ELF-1 (cell line): ENCODE measurements at regions not wholly inside any gene's neighbourhood (a gene's known extent, or its start where the extent isn't known, plus 50 kb on each side); places are given as distances from the start of the nearest gene placed in this dataset.
"Not testable (repeated sequence)": the region's sequence is repeated elsewhere in the genome, so short reads cannot be mapped to it uniquely, and the experiment has no call there.

ENCODE experiments used
- DNase-seq: peaks from one replicate; pipeline ENCODE4 v3.0.0-alpha.2; 2016; ENCODE audit warnings: low read depth, low spot score

- no peak for DNase-seq
Observed at GRCh38 chr3:118495206-118495605, 539.4 kb downstream of the IGSF11 start.

GRCh38 chr3:118497274-118497673 lies 537.4 kb downstream of the IGSF11 start:
- DNase-seq, result no peak

- DNase-seq, result peak; percentile 33
Observed at GRCh38 chr3:118501152-118501551, 533.5 kb downstream of the IGSF11 start.

DNA sequence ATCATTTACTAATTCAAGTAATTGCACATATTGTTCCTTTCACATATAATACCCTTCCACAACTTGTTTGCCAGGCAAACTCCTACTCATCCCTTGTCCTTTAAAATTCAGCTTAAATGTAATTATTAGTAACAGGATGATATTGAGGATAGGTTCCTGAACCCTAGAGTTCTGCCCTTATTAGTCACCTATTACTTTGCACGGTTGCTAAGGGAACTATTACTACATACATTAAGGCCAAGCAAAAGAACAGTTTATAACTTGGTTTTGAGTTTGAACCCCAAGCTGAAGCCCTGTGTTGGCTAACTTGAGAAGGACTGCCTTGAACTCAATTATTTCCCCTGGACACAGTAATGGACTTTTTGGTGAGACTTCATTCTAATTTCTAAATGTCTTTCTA lies 529.7 kb downstream of the IGSF11 start:
- DNase-seq, result no peak

- DNase-seq, result no peak
Observed at GRCh38 chr3:118505784-118506183, 528.9 kb downstream of the IGSF11 start.

GRCh38 chr3:118511402-118511801 lies 523.2 kb downstream of the IGSF11 start:
- DNase-seq, result no peak

GRCh38 chr3:118512301-118512700 lies 522.3 kb downstream of the IGSF11 start:
- DNase-seq, result no peak

- DNase-seq, result no peak
Observed at GRCh38 chr3:118525077-118525476, 509.6 kb downstream of the IGSF11 start.

GRCh38 chr3:118526758-118527513 lies 507.7 kb downstream of the IGSF11 start:
- no peak for DNase-seq

DNA sequence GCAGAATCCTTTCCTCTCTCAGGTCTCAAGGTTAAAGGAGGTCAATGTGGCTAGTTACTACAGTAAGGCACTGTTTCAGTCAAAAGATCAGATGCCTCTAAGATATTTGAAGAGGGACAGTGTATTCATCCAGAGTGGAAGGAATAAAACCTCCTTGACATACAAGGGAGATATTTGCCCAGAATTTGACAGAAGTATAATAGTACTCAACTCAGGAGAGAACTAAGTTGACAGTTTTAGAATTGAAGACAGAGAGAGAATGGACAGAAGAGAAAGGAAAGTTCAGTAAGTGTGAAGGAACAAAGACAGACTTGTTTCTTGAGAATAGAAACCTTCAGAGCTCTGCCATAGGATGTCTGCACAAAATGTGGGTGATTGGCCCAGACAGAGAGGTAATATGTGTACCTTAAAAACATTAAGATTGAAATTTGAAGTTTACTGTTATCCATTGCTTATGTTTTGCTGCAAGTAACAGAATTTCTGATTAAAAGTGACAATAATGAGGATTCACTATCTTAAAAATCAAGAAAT lies 507.1 kb downstream of the IGSF11 start:
- DNase-seq, result no peak

DNA sequence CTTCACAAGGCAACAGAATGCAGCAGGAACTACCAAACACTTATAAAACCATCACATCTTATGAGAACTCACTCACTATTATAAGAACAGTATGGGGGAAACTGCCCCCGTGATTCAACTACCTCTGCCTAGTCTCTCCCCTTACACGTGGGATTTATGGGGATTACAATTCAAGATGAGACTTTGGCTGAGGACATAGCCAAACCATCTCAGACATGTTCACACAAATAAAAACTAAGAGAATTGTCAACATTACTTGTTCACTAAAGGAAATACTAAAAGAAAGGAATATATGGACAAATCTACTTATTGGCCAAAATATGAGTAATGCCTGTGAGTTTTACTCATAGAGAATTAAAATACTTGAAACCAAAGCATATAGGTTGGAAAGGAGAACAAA lies 505.1 kb downstream of the IGSF11 start:
- DNase-seq, result no peak

DNA sequence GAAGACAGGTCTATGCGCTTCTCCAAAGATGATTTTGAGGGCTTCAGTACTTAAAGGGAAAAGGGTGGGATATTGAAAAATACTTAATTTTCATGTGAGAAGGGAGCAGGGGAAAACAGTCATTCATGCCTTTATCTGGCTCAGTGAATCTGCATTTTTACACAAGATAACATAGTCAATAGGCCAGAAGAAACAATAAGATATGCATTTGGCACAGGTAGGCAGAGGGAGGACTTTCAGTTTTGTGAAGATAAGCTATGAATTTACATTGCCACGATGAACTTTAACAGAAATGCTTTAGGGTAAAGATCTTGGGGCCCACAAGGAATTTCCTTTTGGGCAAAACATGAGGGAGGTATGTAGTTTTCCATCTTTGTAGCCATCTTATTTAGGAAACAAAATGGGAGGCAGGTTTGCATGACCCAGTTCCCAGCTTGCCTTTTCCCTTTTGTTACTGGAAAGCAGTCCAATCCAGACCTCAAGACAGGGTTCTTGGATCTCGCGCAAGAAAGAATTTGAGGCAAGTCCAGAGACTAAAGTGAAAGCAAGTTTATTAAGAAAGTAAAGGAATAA lies 504.2 kb downstream of the IGSF11 start:
- no peak for DNase-seq

GRCh38 chr3:118530927-118531356 lies 503.7 kb downstream of the IGSF11 start:
- DNase-seq, result not testable (repeated sequence)

DNA sequence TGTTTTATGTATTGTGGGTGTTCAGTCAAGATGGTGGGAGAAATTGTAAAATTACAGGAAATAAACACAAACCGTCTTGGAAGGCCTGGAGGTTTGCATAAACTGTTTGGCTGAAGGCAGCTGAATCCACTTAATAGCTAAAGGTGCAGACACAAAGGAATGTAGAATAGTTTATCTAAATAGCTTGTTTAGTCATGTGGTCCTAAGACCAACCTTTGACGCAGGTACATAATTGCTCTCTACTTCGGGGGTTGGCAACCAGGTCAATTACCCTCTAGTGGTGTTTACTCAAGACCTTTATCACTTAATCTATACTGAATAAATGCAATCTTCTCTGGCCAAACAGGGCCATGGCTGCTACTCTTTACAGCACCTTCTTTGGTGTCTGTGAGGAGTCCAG lies 502.8 kb downstream of the IGSF11 start:
- no peak for DNase-seq

DNA sequence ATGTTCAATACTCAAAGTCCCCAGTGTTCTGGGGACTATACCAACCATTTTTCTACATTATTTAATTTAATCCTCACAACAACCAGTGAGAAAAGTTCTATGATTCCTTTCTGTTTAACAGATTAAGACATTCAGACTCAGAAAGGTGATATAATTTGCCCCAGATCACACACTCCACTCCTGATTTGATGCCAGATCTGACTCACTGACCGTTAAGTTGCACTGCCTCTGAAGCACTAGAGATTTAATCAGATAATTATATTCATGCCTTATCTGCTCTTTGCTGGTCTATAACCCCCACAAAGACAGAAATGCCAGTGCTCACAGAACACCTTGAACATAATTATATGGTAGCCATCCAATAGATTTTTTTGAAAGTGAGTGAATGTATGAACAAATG lies 501.0 kb downstream of the IGSF11 start:
- DNase-seq, result no peak

GRCh38 chr3:118534519-118534918 lies 500.1 kb downstream of the IGSF11 start:
- DNase-seq, result no peak

GRCh38 chr3:118536764-118537163 lies 497.9 kb downstream of the IGSF11 start:
- no peak for DNase-seq

DNA sequence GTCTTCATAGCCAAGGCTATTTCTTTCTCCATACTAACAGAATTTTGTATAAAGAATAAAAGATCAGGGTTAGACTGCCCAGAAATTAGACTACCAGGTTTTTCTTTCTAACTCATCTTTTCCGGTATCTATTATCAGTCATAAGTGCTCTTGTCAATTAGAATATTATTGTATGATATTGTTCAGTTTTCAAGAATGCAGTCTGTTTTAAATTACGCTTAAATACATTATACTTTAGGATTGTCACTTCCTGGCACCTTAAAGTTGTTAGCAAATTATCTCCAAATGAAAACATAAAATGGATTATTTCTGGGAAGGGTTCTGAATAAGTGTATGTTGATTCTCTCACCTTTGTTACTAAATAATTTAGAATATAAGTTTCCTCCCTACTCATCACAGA lies 497.2 kb downstream of the IGSF11 start:
- no peak for DNase-seq

DNA sequence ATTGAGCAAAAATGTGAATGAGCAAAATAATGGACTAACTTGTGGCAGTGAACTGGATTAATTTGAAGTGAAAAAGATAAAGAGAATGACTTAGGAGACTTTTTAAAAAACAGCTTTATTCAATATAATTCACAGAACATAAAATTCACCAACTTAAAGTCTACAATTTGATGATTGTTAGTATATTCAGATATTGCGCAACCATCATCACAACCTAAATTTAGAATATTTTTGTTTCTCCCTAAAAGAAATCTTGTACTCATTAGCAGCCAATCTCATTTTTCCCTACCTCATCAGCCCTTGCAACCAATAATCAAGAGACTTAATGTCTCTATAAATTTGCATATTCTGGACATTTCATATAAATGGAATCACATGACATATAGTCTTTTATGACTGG lies 496.5 kb downstream of the IGSF11 start:
- DNase-seq, result no peak

DNA sequence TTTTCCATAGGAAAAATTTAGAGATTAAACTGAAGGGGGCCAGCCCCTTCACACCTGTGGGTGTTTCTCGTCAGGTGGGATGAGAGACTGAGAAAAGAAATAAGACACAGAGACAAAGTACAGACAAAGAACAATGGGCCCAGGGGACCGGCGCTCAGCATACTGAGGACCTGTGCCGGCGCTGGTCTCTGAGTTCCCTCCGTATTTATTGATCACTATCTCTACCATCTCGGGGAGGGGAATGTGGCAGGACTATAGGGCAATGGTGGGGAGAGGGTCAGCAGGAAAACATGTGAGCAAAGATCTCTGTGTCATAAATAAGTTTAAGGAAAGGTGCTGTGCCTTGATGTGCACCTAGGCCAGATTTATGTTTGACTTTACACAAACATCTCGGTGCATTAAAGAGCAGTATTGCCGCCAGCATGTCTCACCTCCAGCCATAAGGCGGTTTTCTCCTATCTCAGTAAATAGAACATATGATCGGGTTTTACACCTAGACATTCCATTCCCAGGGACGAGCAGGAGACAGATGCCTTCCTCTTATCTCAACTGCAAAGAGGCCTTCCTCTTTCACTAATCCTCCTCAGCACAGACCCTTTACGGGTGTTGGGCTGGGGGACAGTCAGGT lies 494.7 kb downstream of the IGSF11 start:
- DNase-seq, result not testable (repeated sequence)

DNA sequence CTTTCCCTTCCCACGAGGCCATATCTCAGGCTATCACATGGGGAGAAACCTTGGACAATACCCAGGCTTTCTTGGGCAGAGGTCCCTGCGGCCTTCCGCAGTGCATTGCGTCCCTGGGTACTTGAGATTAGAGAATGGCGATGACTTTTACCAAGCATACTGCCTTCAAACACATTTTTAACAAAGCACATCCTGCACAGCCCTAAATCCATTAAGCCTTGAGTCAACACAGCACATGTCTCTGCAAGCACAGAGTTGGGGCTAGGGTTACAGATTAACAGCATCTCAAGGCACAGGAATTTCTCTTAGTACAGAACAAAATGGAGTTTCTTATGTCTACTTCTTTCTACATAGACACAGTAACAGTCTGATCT lies 494.2 kb downstream of the IGSF11 start:
- DNase-seq, result not testable (repeated sequence)

DNA sequence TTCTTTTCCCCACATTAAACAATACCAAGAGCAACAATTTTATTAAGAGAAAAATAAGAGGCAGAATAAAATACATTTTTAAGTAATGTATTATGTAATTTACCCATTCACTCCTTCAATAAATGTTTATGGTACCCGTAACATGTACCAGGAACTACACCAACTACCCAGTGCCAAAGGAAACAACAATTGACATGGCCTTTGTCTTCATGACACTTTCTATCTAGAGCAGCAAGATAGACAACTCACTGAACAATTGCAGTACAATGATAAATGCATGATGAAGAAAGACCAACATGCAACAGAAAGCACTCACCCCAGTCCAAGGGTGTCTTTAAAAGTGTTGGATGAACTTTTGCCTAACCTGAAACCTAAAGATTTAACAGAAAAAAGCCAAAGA lies 493.8 kb downstream of the IGSF11 start:
- DNase-seq, result no peak

- DNase-seq, result no peak
Observed at GRCh38 chr3:118541796-118542195, 492.9 kb downstream of the IGSF11 start.
